Stomach (tissue), 8 donors: ENCODE measurements at regions not wholly inside any gene's neighbourhood (a gene's known extent, or its start where the extent isn't known, plus 50 kb on each side); places are given as distances from the start of the nearest gene placed in this dataset.

ENCODE experiments used
- DNase-seq, 2 donors: peaks; one replicate each; pipeline versions ENCODE4 v3.0.0 to v3.0.0-alpha.2; 2013 to 2019
- H3K27ac ChIP-seq, 5 donors: fragments of 200-600 bp in 4 of 5; sonication (generic) in 4 of 5; one replicate each; pipeline ENCODE4 v1.5.1; 2013 to 2019; ENCODE audit warnings: mild to moderate bottlenecking in 1 of 5, moderate library complexity in 1 of 5
- H3K27me3 ChIP-seq, 3 donors: fragments of 200-600 bp; sonication (generic); one replicate each; pipeline ENCODE4 v1.5.1; 2017 to 2019; ENCODE audit warnings: mixed run types in 1 of 3
- H3K36me3 ChIP-seq, 4 donors: fragments of 200-600 bp; sonication (generic); 1 replicate in 3 of 4; 2 replicates in 1 of 4; pipeline ENCODE4 v1.5.1; 2016 to 2019
- H3K4me1 ChIP-seq, 4 donors: fragments of 200-600 bp; sonication (generic); one replicate each; pipeline ENCODE4 v1.5.1; 2016 to 2019
- H3K4me3 ChIP-seq, 4 donors: fragments of 200-600 bp; sonication (generic) in 3 of 4; one replicate each; pipeline ENCODE4 v1.5.1; 2016 to 2019; ENCODE audit warnings: mild to moderate bottlenecking in 1 of 4
- H3K9me3 ChIP-seq, 4 donors: fragments of 200-600 bp; sonication (generic); one replicate each; pipeline ENCODE4 v1.5.1; 2016 to 2019
- CTCF ChIP-seq, 7 experiments: fragments of 450-650 bp in 4 of 7; fragments of 200-600 bp in 3 of 7; sonication (generic) in 3 of 7; IDR thresholded peaks; one replicate each; pipeline ENCODE4 v1.5.1; 2016 to 2019; ENCODE audit warnings: antibody characterized with exemption in 7 of 7, control low read depth in 2 of 7, mild to moderate bottlenecking in 1 of 7
- EP300 ChIP-seq: sonication (generic); formaldehyde crosslinking; IDR thresholded peaks from one replicate; pipeline ENCODE4 v1.6.1; 2017; ENCODE audit warnings: antibody characterized with exemption
- POLR2A ChIP-seq, 4 donors: fragments of 450-650 bp; IDR thresholded peaks; one replicate each; pipeline ENCODE4 v1.6.1; 2016; ENCODE audit warnings: antibody characterized with exemption in 4 of 4, control low read depth in 2 of 4, mild to moderate bottlenecking in 1 of 4, moderate library complexity in 1 of 4
- POLR2AphosphoS5 ChIP-seq, 3 donors: sonication (generic); formaldehyde crosslinking; IDR thresholded peaks; one replicate each; pipeline ENCODE4 v1.6.1; 2016; ENCODE audit warnings: antibody characterized with exemption in 3 of 3
- WGBS, 5 donors: extraction: QIAGEN DNeasy Blood & Tissue Kit in 3 of 5; methylation state at CpG; one replicate each; pipeline versions ENCODE4 v1.1.5 to v1.1.7; 2013 to 2018; 5-methylcytosine and 5-hydroxymethylcytosine counted together
- intact Hi-C: fragments of 100-400 bp; cut with DNase I; formaldehyde crosslinking; loops from one replicate; pipeline ENCODE4 v1.15.1; 2023; ENCODE audit warnings: low total_unique reads
- donor health status: healthy with polysubstance abuse.
- donor health status: Bipolar disorder and iron deficiency.
- donor health status: healthy.

GRCh38 chr10:117666965-117667364 is 124.4 kb downstream of the EMX2 start:
- no peaks in the 10 kb centered on the region for H3K9me3 ChIP-seq
- no peak overlapping the region for H3K27ac ChIP-seq
- intact Hi-C loops: no loop called here
- no peaks in the 10 kb centered on the region for H3K36me3 ChIP-seq
- no peak for DNase-seq
- H3K4me1 ChIP-seq: no peaks in the 10 kb centered on the region
- 70 to 92% (median 76%) methylated on average over 2 of the region's 2 CpGs for WGBS, 5 donors
- peaks cover 0 to 16% (median 0%) of the 10 kb centered on the region in 3 donors for H3K27me3 ChIP-seq
- no peak for TF ChIP-seq POLR2AphosphoS5 (IDR thresholded peaks at IDR 0.05)
- no peak for TF ChIP-seq POLR2A (IDR thresholded peaks at IDR 0.05)
- TF ChIP-seq EP300: no peak
- TF ChIP-seq CTCF (IDR thresholded peaks at IDR 0.05): no peak
- H3K4me3 ChIP-seq: no peak overlapping the region

- H3K9me3 ChIP-seq: no peaks in the 10 kb centered on the region
- H3K4me3 ChIP-seq: no peak overlapping the region
- H3K4me1 ChIP-seq: no peaks in the 10 kb centered on the region
- H3K36me3 ChIP-seq: no peaks in the 10 kb centered on the region
- peaks cover 0 to 18% (median 0%) of the 10 kb centered on the region in 3 donors for H3K27me3 ChIP-seq
- intact Hi-C loops: no loop called here
- no peak for DNase-seq
- no peak for TF ChIP-seq EP300
- TF ChIP-seq POLR2A (IDR thresholded peaks at IDR 0.05): no peak
- no peak for TF ChIP-seq POLR2AphosphoS5 (IDR thresholded peaks at IDR 0.05)
- TF ChIP-seq CTCF (IDR thresholded peaks at IDR 0.05): no peak
- no peak overlapping the region for H3K27ac ChIP-seq
- WGBS, 5 donors: 86 to 91% (median 86%) methylated on average over 6 of the region's 6 CpGs
These were observed 125.3 kb downstream of the EMX2 start for GRCh38 chr10:117667831-117668230.

- H3K4me1 ChIP-seq: no peaks in the 10 kb centered on the region
- H3K36me3 ChIP-seq: no peaks in the 10 kb centered on the region
- H3K9me3 ChIP-seq: no peaks in the 10 kb centered on the region
- DNase-seq: no peak
- no peak overlapping the region for H3K27ac ChIP-seq
- H3K4me3 ChIP-seq: no peak overlapping the region
- H3K27me3 ChIP-seq: peaks cover 0 to 24% (median 0%) of the 10 kb centered on the region in 3 donors
- TF ChIP-seq POLR2A (IDR thresholded peaks at IDR 0.05) (no peak), CTCF (IDR thresholded peaks at IDR 0.05) (no peak), EP300 (no peak), POLR2AphosphoS5 (IDR thresholded peaks at IDR 0.05) (no peak)
- intact Hi-C loops: no loop called here
- WGBS, 5 donors: 44 to 71% (median 70%) methylated on average over 2 of the region's 2 CpGs
These were observed 125.9 kb downstream of the EMX2 start for GRCh38 chr10:117668327-117669008.

- Histone ChIP-seq H3K9me3 (no peaks in the 10 kb centered on the region), H3K36me3 (no peaks in the 10 kb centered on the region), H3K27me3 (peaks cover 0 to 26% (median 0%) of the 10 kb centered on the region in 3 donors), H3K4me1 (no peaks in the 10 kb centered on the region), H3K27ac (no peak overlapping the region), H3K4me3 (no peak overlapping the region)
- intact Hi-C loops: no loop called here
- TF ChIP-seq CTCF (IDR thresholded peaks at IDR 0.05) (no peak), POLR2A (IDR thresholded peaks at IDR 0.05) (no peak), EP300 (no peak), POLR2AphosphoS5 (IDR thresholded peaks at IDR 0.05) (no peak)
- no peak for DNase-seq
- 79 to 88% (median 83%) methylated on average over 6 of the region's 6 CpGs for WGBS, 5 donors
These were observed 126.6 kb downstream of the EMX2 start for GRCh38 chr10:117669122-117669521.
